Stomach (tissue), 4 donors: ENCODE measurements at regions not wholly inside any gene's neighbourhood (a gene's known extent, or its start where the extent isn't known, plus 50 kb on each side); places are given as distances from the start of the nearest gene placed in this dataset.

Experiments
- CTCF ChIP-seq, 7 experiments: fragments of 450-650 bp in 4 of 7; fragments of 200-600 bp in 3 of 7; sonication (generic) in 3 of 7; IDR thresholded peaks; one replicate each; pipeline ENCODE4 v1.5.1; 2016 to 2019; ENCODE audit warnings: antibody characterized with exemption in 7 of 7, control low read depth in 2 of 7, mild to moderate bottlenecking in 1 of 7
- POLR2A ChIP-seq, 4 donors: fragments of 450-650 bp; IDR thresholded peaks; one replicate each; pipeline ENCODE4 v1.6.1; 2016; ENCODE audit warnings: antibody characterized with exemption in 4 of 4, control low read depth in 2 of 4, mild to moderate bottlenecking in 1 of 4, moderate library complexity in 1 of 4
- POLR2AphosphoS5 ChIP-seq, 3 donors: sonication (generic); formaldehyde crosslinking; IDR thresholded peaks; one replicate each; pipeline ENCODE4 v1.6.1; 2016; ENCODE audit warnings: antibody characterized with exemption in 3 of 3

DNA sequence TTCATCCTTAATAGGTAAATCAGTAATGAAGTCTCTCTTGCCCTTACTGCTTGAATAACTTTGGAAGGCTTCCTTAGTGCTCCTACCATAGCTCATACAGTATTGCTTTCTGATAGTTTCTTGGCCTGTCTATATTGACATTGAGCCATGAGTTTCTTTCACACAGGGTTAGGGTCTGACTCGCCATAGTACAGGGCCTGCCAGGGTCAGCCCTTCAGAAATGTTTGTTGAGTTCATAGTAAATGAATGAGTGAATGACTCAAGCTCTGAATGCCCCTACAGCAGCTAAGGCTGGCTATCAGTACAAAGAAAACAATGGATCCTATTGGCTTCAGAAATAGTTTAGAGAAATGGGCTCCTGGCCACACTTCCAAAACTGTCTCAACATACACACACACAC lies 65.0 kb upstream of the LRATD1 start:
- TF ChIP-seq CTCF (IDR thresholded peaks at IDR 0.05), result no peak
- no peak for TF ChIP-seq POLR2A (IDR thresholded peaks at IDR 0.05)
- no peak for TF ChIP-seq POLR2AphosphoS5 (IDR thresholded peaks at IDR 0.05)
